Peyer's patch (tissue), 4 donors: ENCODE measurements at regions not wholly inside any gene's neighbourhood (a gene's known extent, or its start where the extent isn't known, plus 50 kb on each side); places are given as distances from the start of the nearest gene placed in this dataset.

ENCODE experiments used
- DNase-seq, 3 donors: peaks; one replicate each; pipeline ENCODE4 v3.0.0-alpha.2; 2017 to 2019
- H3K27ac ChIP-seq, 4 donors: fragments of 200-600 bp; sonication (generic); one replicate each; pipeline ENCODE4 v1.5.1; 2016 to 2019
- H3K27me3 ChIP-seq, 2 donors: fragments of 200-600 bp; sonication (generic); one replicate each; pipeline ENCODE4 v1.5.1; 2019
- H3K36me3 ChIP-seq, 3 donors: fragments of 200-600 bp; sonication (generic); one replicate each; pipeline ENCODE4 v1.5.1; 2016 to 2019
- H3K4me1 ChIP-seq, 4 donors: fragments of 200-600 bp; sonication (generic); one replicate each; pipeline ENCODE4 v1.5.1; 2016 to 2019
- H3K4me3 ChIP-seq, 4 donors: fragments of 200-600 bp; sonication (generic); 1 replicate in 3 of 4; 2 replicates in 1 of 4; pipeline ENCODE4 v1.5.1; 2016 to 2019; ENCODE audit warnings: mild to moderate bottlenecking in 1 of 4
- H3K9me3 ChIP-seq, 4 donors: fragments of 200-600 bp; sonication (generic); one replicate each; pipeline ENCODE4 v1.5.1; 2016 to 2019; ENCODE audit warnings: mild to moderate bottlenecking in 1 of 4
- CTCF ChIP-seq, 6 experiments: fragments of 450-650 bp in 4 of 6; fragments of 200-600 bp in 2 of 6; sonication (generic) in 1 of 6; IDR thresholded peaks; one replicate each; pipeline ENCODE4 v1.5.1; 2017 to 2019; ENCODE audit warnings: antibody characterized with exemption in 6 of 6, mild to moderate bottlenecking in 3 of 6, moderate library complexity in 1 of 6
- POLR2A ChIP-seq, 2 donors: fragments of 450-650 bp; IDR thresholded peaks; one replicate each; pipeline ENCODE4 v1.5.1; 2017; ENCODE audit warnings: antibody characterized with exemption in 2 of 2, mild to moderate bottlenecking in 2 of 2, moderate library complexity in 2 of 2

GRCh38 chr12:74816398-74817175 lies 279.0 kb downstream of the ATXN7L3B start:
- no peaks in the 10 kb centered on the region for H3K4me1 ChIP-seq
- H3K9me3 ChIP-seq: peaks cover 0 to 4% (median 0%) of the 10 kb centered on the region in 4 donors
- no peaks in the 10 kb centered on the region for H3K36me3 ChIP-seq
- H3K27me3 ChIP-seq: no peaks in the 10 kb centered on the region
- DNase-seq: no peak
- TF ChIP-seq CTCF (IDR thresholded peaks at IDR 0.05): no peak
- TF ChIP-seq POLR2A (IDR thresholded peaks at IDR 0.05): no peak
- H3K4me3 ChIP-seq: no peak overlapping the region
- no peak overlapping the region for H3K27ac ChIP-seq

- TF ChIP-seq CTCF (IDR thresholded peaks at IDR 0.05): no peak
- no peak for TF ChIP-seq POLR2A (IDR thresholded peaks at IDR 0.05)
- H3K27me3 ChIP-seq: no peaks in the 10 kb centered on the region
- no peaks in the 10 kb centered on the region for H3K4me1 ChIP-seq
- no peaks in the 10 kb centered on the region for H3K36me3 ChIP-seq
- H3K9me3 ChIP-seq: peaks cover 0 to 4% (median 0%) of the 10 kb centered on the region in 4 donors
- no peak overlapping the region for H3K27ac ChIP-seq
- no peak for DNase-seq
- H3K4me3 ChIP-seq: no peak overlapping the region
Observed at GRCh38 chr12:74817499-74817898, 279.9 kb downstream of the ATXN7L3B start.

- no peak overlapping the region for H3K4me3 ChIP-seq
- H3K4me1 ChIP-seq: no peaks in the 10 kb centered on the region
- TF ChIP-seq CTCF (IDR thresholded peaks at IDR 0.05) (no peak), POLR2A (IDR thresholded peaks at IDR 0.05) (no peak)
- H3K36me3 ChIP-seq: no peaks in the 10 kb centered on the region
- H3K27ac ChIP-seq: no peak overlapping the region
- H3K27me3 ChIP-seq: no peaks in the 10 kb centered on the region
- peaks cover 0 to 4% (median 0%) of the 10 kb centered on the region in 4 donors for H3K9me3 ChIP-seq
- no peak for DNase-seq
Observed at GRCh38 chr12:74818412-74818811, 280.8 kb downstream of the ATXN7L3B start.

GRCh38 chr12:74820324-74820723 lies 282.7 kb downstream of the ATXN7L3B start:
- Histone ChIP-seq H3K4me3 (no peak overlapping the region), H3K27me3 (no peaks in the 10 kb centered on the region), H3K9me3 (peaks cover 0 to 4% (median 0%) of the 10 kb centered on the region in 4 donors), H3K27ac (no peak overlapping the region), H3K36me3 (no peaks in the 10 kb centered on the region), H3K4me1 (no peaks in the 10 kb centered on the region)
- TF ChIP-seq POLR2A (IDR thresholded peaks at IDR 0.05) (no peak), CTCF (IDR thresholded peaks at IDR 0.05) (no peak)
- DNase-seq: no peak

GRCh38 chr12:74836567-74836966 lies 298.9 kb downstream of the ATXN7L3B start:
- H3K36me3 ChIP-seq: no peaks in the 10 kb centered on the region
- H3K4me3 ChIP-seq: no peak overlapping the region
- H3K27me3 ChIP-seq: no peaks in the 10 kb centered on the region
- H3K4me1 ChIP-seq: no peaks in the 10 kb centered on the region
- no peak for DNase-seq
- no peak for TF ChIP-seq POLR2A (IDR thresholded peaks at IDR 0.05)
- TF ChIP-seq CTCF (IDR thresholded peaks at IDR 0.05): no peak
- no peak overlapping the region for H3K27ac ChIP-seq
- no peaks in the 10 kb centered on the region for H3K9me3 ChIP-seq
